DOHH2 (cell line): ENCODE measurements at regions not wholly inside any gene's neighbourhood (a gene's known extent, or its start where the extent isn't known, plus 50 kb on each side); places are given as distances from the start of the nearest gene placed in this dataset.

ENCODE experiments used
- H3F3A ChIP-seq: fragments of 200-600 bp; sonication (generic), shearing (Covaris generic); 2 replicates; pipeline ENCODE4 v1.6.0; 2016; ENCODE audit warnings: antibody characterized with exemption, mild to moderate bottlenecking; ENCODE audit not compliant: control insufficient read depth, insufficient read depth
- H3K27ac ChIP-seq: fragments of 200-600 bp; sonication (generic); 2 replicates; pipeline ENCODE4 v1.5.1; 2014; ENCODE audit warnings: low read depth, mild to moderate bottlenecking, low read length, moderate library complexity
- H3K27me3 ChIP-seq: fragments of 200-600 bp; sonication (generic); 2 replicates; pipeline ENCODE4 v1.6.1; 2014; ENCODE audit warnings: mild to moderate bottlenecking, low read length, mixed read lengths; ENCODE audit not compliant: control insufficient read depth
- H3K36me3 ChIP-seq: fragments of 200-600 bp; sonication (generic); 2 replicates; pipeline ENCODE4 v1.6.1; 2014; ENCODE audit warnings: mild to moderate bottlenecking, low read length, moderate library complexity, mixed read lengths; ENCODE audit not compliant: control insufficient read depth
- H3K4me1 ChIP-seq: fragments of 200-600 bp; sonication (generic); 2 replicates; pipeline ENCODE4 v1.6.1; 2014; ENCODE audit warnings: mild to moderate bottlenecking, low read length, mixed read lengths; ENCODE audit not compliant: control insufficient read depth
- H3K4me2 ChIP-seq: fragments of 200-600 bp; sonication (generic); 2 replicates; pipeline ENCODE4 v1.6.0; 2014; ENCODE audit warnings: mild to moderate bottlenecking, low read length, moderate library complexity
- H3K4me3 ChIP-seq: fragments of 200-600 bp; sonication (generic); 2 replicates; pipeline ENCODE4 v1.5.1; 2014; ENCODE audit warnings: mild to moderate bottlenecking, low read length, mixed read lengths
- H3K79me2 ChIP-seq: fragments of 200-600 bp; sonication (generic); 2 replicates; pipeline ENCODE4 v1.6.1; 2014; ENCODE audit warnings: mild to moderate bottlenecking, low read length, mixed read lengths; ENCODE audit not compliant: control insufficient read depth
- H3K9me2 ChIP-seq: fragments of 200-600 bp; sonication (generic); replicated peaks from 2 replicates; pipeline ENCODE4 v1.6.1; 2014; ENCODE audit warnings: mild to moderate bottlenecking, low read length, mixed read lengths; ENCODE audit not compliant: control insufficient read depth
- H3K9me3 ChIP-seq: fragments of 200-600 bp; sonication (generic); 2 replicates; pipeline ENCODE4 v1.6.1; 2014; ENCODE audit warnings: antibody characterized with exemption, low read length, mixed read lengths; ENCODE audit not compliant: control insufficient read depth, insufficient read depth
- H4K20me1 ChIP-seq: fragments of 200-600 bp; sonication (generic); 2 replicates; pipeline ENCODE4 v1.6.0; 2014; ENCODE audit warnings: low read depth, mild to moderate bottlenecking, antibody characterized with exemption, low read length, moderate library complexity; ENCODE audit not compliant: control insufficient read depth, insufficient read depth
- EZH2phosphoT487 ChIP-seq: fragments of 200-600 bp; sonication (generic); IDR thresholded peaks from 2 replicates; pipeline ENCODE4 v1.6.1; 2017; ENCODE audit warnings: borderline replicate concordance, mild to moderate bottlenecking, antibody characterized with exemption, low read length, moderate library complexity, mixed read lengths
- TF ChIP-seq, protein P1 (sequence below): fragments of 200-600 bp; sonication (generic); IDR thresholded peaks from one replicate; pipeline ENCODE4 v1.5.1; 2014; ENCODE audit warnings: antibody characterized with exemption, mild to moderate bottlenecking, low read depth, low read length; ENCODE audit not compliant: poor library complexity, severe bottlenecking

DNA sequence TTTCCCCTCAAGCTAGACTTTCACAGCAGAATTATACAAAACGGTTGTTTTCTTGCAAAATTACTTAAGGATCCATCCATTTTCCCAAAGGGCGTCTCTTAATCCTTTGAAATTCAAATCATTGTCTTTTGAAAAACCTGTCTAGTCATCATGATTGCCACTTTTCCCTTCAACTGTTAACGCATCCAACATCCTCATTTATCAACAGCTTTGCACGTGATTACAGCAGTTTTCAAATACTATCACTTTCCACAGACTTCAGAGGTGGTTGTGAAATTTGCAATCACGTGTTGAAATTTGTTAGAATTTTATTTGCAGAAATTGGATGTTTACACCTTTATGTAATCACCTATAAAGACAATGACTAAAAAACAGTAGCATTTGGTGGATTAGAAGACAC, 304.4 kb upstream of the SLC39A10 start:
- no peak overlapping the region for H3K27ac ChIP-seq
- TF ChIP-seq, protein P1, sequence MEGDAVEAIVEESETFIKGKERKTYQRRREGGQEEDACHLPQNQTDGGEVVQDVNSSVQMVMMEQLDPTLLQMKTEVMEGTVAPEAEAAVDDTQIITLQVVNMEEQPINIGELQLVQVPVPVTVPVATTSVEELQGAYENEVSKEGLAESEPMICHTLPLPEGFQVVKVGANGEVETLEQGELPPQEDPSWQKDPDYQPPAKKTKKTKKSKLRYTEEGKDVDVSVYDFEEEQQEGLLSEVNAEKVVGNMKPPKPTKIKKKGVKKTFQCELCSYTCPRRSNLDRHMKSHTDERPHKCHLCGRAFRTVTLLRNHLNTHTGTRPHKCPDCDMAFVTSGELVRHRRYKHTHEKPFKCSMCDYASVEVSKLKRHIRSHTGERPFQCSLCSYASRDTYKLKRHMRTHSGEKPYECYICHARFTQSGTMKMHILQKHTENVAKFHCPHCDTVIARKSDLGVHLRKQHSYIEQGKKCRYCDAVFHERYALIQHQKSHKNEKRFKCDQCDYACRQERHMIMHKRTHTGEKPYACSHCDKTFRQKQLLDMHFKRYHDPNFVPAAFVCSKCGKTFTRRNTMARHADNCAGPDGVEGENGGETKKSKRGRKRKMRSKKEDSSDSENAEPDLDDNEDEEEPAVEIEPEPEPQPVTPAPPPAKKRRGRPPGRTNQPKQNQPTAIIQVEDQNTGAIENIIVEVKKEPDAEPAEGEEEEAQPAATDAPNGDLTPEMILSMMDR = no peak
- TF ChIP-seq EZH2phosphoT487 = no peak
- H3K36me3 ChIP-seq = no peaks in the 10 kb centered on the region
- H3K9me3 ChIP-seq = 0 out of 2 replicates have a peak, but pooled peaks cover 3% of the 10 kb centered on the region
- no peaks in the 10 kb centered on the region for H3K9me2 ChIP-seq
- H3K79me2 ChIP-seq = no peaks in the 10 kb centered on the region
- H3K4me3 ChIP-seq = no peak overlapping the region
- no peaks in the 10 kb centered on the region for H3K27me3 ChIP-seq
- H4K20me1 ChIP-seq = no peaks in the 10 kb centered on the region
- H3K4me1 ChIP-seq = no peaks in the 10 kb centered on the region
- H3F3A ChIP-seq = no peaks in the 10 kb centered on the region
- H3K4me2 ChIP-seq = no peak overlapping the region

DNA sequence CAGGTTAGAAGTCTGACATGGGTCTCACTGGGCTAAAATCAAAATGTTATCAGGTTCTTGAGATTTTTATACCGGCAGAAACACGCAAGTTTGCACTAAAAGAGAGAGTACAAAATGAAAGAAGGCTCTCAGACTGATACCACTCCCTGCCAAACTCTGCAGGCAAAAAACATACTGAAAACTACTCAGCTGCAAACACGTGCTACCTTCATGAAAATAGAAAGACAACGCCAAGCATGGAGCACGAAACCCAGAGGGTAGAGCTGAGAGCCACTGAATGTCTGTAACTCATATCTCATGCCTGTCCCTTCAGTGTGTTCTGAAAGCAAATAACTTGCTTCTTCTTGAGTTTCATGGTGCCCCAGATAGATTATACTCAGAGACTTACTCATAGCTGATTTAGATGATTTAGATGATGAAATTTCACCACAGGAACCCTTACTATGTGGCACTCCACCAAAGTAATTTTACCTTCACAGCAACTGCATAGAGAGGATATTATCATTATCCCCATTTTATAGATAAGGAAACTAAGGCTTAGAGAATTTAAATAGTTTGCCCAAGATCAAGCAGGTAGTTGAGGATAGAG, 313.0 kb upstream of the SLC39A10 start:
- Histone ChIP-seq H3K4me1 (peaks cover 34% of the 10 kb centered on the region), H3K4me2 (peak overlapping the region; percentile 43), H3K36me3 (no peaks in the 10 kb centered on the region), H3K79me2 (no peaks in the 10 kb centered on the region), H4K20me1 (no peaks in the 10 kb centered on the region), H3K9me3 (peaks cover 6% of the 10 kb centered on the region; the same call in 1 of the 2 replicates), H3F3A (no peaks in the 10 kb centered on the region), H3K9me2 (no peaks in the 10 kb centered on the region), H3K27me3 (no peaks in the 10 kb centered on the region), H3K4me3 (peak overlapping the region; percentile 18), H3K27ac (no peak overlapping the region)
- no peak for TF ChIP-seq EZH2phosphoT487
- TF ChIP-seq, protein P1 = no peak

DNA sequence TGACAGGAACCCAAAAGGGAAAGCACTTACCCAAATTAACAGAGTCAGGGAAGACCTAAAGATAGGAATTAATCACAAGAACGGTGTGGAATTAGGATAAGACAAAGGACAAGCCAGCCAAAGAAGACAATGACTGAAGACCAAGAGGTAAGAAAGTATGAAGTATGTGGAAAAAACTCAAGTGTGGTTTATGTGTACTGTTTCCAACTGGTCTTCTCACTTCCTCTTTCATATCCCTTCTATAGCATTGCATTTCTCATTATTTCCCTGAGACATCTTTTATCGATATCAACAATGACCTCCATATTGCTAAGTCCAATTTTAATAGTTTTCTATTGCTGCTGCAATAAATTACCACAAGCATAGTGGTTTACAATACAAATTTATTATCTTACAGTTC, 313.5 kb upstream of the SLC39A10 start:
- Histone ChIP-seq H3K4me3 (peak overlapping the region; percentile 18), H3K27me3 (no peaks in the 10 kb centered on the region), H3K36me3 (no peaks in the 10 kb centered on the region), H3K4me1 (peaks cover 38% of the 10 kb centered on the region), H4K20me1 (no peaks in the 10 kb centered on the region), H3K27ac (peak overlapping the region; percentile 37), H3K4me2 (peak overlapping the region; percentile 43), H3K9me2 (no peaks in the 10 kb centered on the region), H3K9me3 (peaks cover 6% of the 10 kb centered on the region; the same call in 1 of the 2 replicates), H3K79me2 (no peaks in the 10 kb centered on the region), H3F3A (no peaks in the 10 kb centered on the region)
- no peak for TF ChIP-seq EZH2phosphoT487
- TF ChIP-seq, protein P1 = no peak
